K562 (cell line): ENCODE measurements at regions not wholly inside any gene's neighbourhood (a gene's known extent, or its start where the extent isn't known, plus 50 kb on each side); places are given as distances from the start of the nearest gene placed in this dataset.

Source experiments
- ATAC-seq: fragments of 200-7000 bp; cut with Tn5 transposase; 3 replicates; pipeline ENCODE4 v1.9.1; 2020; ENCODE audit warnings: moderate library complexity
- BruUV-seq: library from RNA; stranded (reverse); fragments of 400-500 nt; replicated peaks from 2 replicates; lab custom pipeline; 2021; lab: Mats Ljungman, UMichigan
- CTCF ChIA-PET: fragments of 300-600 bp; formaldehyde crosslinking; extraction: SDS; loops from one replicate; lab custom pipeline; 2021; ENCODE audit warnings: low intra/inter-chr PET ratio; lab: Yijun Ruan, JAX
- POLR2A ChIA-PET: fragments of 300-600, 350-650 bp; sonication (Branson Sonifier 250); formaldehyde crosslinking; extraction: SDS; loops from one replicate; lab custom pipeline; 2021; ENCODE audit warnings: antibody characterized with exemption, inconsistent platforms; lab: Yijun Ruan, JAX
- DNase-seq, 4 experiments: peaks; one replicate each; pipeline versions ENCODE4 v3.0.0 to v3.0.0-alpha.2; 2011 to 2018; ENCODE audit warnings: low spot score in 3 of 4, mixed read lengths in 3 of 4; ENCODE audit errors: extremely low read depth in 1 of 4
- FAIRE-seq: peaks from 2 replicates; lab custom pipeline; 2011; peaks lifted over from hg19 to GRCh38; lab: Jason Lieb, UNC
- H2AFZ ChIP-seq: 2 replicates; pipeline ENCODE4 v1.6.0; 2011; ENCODE audit warnings: low read depth, low read length, control low read depth, inconsistent platforms
- H3K27ac ChIP-seq: fragments of 200-600 bp; 3 replicates; pipeline ENCODE4 v1.8.0; 2011; ENCODE audit warnings: low read depth, mild to moderate bottlenecking, control low read depth, inconsistent platforms, low read length, moderate library complexity, mixed read lengths; ENCODE audit errors: extremely low read depth
- H3K27me3 ChIP-seq, 2 experiments: fragments of 300-600 bp in 1 of 2; 2 replicates in 1 of 2; 3 replicates in 1 of 2; pipeline versions ENCODE4 v1.6.0 to v1.8.0; 2011; ENCODE audit warnings: inconsistent platforms in 2 of 2, low read length in 2 of 2, mild to moderate bottlenecking in 1 of 2, mixed read lengths in 1 of 2, moderate library complexity in 1 of 2; ENCODE audit not compliant: control insufficient read depth in 2 of 2, insufficient read depth in 2 of 2
- H3K36me3 ChIP-seq: fragments of 300-600 bp; 3 replicates; pipeline ENCODE4 v1.8.0; 2011; ENCODE audit warnings: mild to moderate bottlenecking, low read length, inconsistent platforms; ENCODE audit not compliant: control insufficient read depth, insufficient read depth
- H3K4me1 ChIP-seq, 2 experiments: fragments of 200-600 bp in 1 of 2; replicated peaks in 1 of 2; 2 replicates in 1 of 2; 3 replicates in 1 of 2; pipeline versions ENCODE4 v1.5.1 to v1.8.0; 2011; ENCODE audit warnings: inconsistent platforms in 2 of 2, low read length in 2 of 2, mild to moderate bottlenecking in 1 of 2, mixed read lengths in 1 of 2, moderate library complexity in 1 of 2; ENCODE audit not compliant: control insufficient read depth in 2 of 2, insufficient read depth in 2 of 2
- H3K4me2 ChIP-seq: 2 replicates; pipeline ENCODE4 v1.6.1; 2011; ENCODE audit warnings: low read length, control low read depth, inconsistent platforms, mixed read lengths; ENCODE audit not compliant: insufficient read depth
- H3K4me3 ChIP-seq: fragments of 200-600 bp; sonication (generic), shearing (Covaris generic); 2 replicates; pipeline ENCODE4 v1.5.1; 2016; ENCODE audit warnings: control low read depth, inconsistent platforms
- H3K79me2 ChIP-seq: fragments of 200-600 bp; 3 replicates; pipeline ENCODE4 v1.8.0; 2011; ENCODE audit warnings: low read length, inconsistent platforms; ENCODE audit not compliant: control insufficient read depth, insufficient read depth
- H3K9ac ChIP-seq, 2 experiments: 2 replicates each; pipeline versions ENCODE4 v1.6.0 to v1.6.1; 2011; ENCODE audit warnings: low read depth in 2 of 2, low read length in 2 of 2, control low read depth in 1 of 2, inconsistent platforms in 1 of 2, mild to moderate bottlenecking in 1 of 2, mixed read lengths in 1 of 2; ENCODE audit not compliant: insufficient read depth in 1 of 2
- H3K9me1 ChIP-seq: one replicate; pipeline ENCODE4 v1.6.0; 2011; ENCODE audit warnings: inconsistent platforms, mild to moderate bottlenecking, low read length, moderate library complexity; ENCODE audit not compliant: control insufficient read depth, insufficient read depth
- H3K9me3 ChIP-seq: replicated peaks from 2 replicates; pipeline ENCODE4 v1.5.1; 2011; ENCODE audit warnings: low read depth, low read length, inconsistent platforms; ENCODE audit not compliant: control insufficient read depth, insufficient read depth
- H4K20me1 ChIP-seq: replicated peaks from 2 replicates; pipeline ENCODE4 v1.6.1; 2011; ENCODE audit warnings: low read length, inconsistent platforms, mixed read lengths; ENCODE audit not compliant: control insufficient read depth, insufficient read depth
- ELF4 ChIP-seq: fragments of 450-650 bp; formaldehyde crosslinking; IDR thresholded peaks from 2 replicates; pipeline ENCODE4 v1.4.0; 2022; ENCODE audit warnings: missing genetic modification characterization
- GATA2 ChIP-seq: sonication (generic); formaldehyde crosslinking; IDR thresholded peaks from 2 replicates; pipeline ENCODE4 v1.4.0; 2020; ENCODE audit warnings: mild to moderate bottlenecking, missing genetic modification reagents
- HNRNPK ChIP-seq: fragments of 200-400 bp; formaldehyde crosslinking; IDR thresholded peaks from one replicate; pipeline ENCODE4 v1.6.1; 2018; ENCODE audit warnings: mild to moderate bottlenecking, low read depth, low read length; ENCODE audit not compliant: poor library complexity, severe bottlenecking
- RAD21 ChIP-seq, 2 experiments: fragments of 250-450 bp in 1 of 2; fragments of 450-650 bp in 1 of 2; sonication (Bioruptor Pico) in 1 of 2; formaldehyde crosslinking in 1 of 2; IDR thresholded peaks in 1 of 2; conservative IDR thresholded peaks in 1 of 2; 2 replicates each; pipeline versions ENCODE4 v1.4.0 to v1.8.0; 2020 to 2022; ENCODE audit warnings: mild to moderate bottlenecking in 2 of 2, moderate library complexity in 1 of 2
- ZFP30 ChIP-seq: fragments of 250-450 bp; sonication (Bioruptor Pico); IDR thresholded peaks from 2 replicates; pipeline ENCODE4 v1.8.0; 2022; ENCODE audit warnings: moderate library complexity, mild to moderate bottlenecking, inconsistent platforms, borderline replicate concordance
- ZNF780A ChIP-seq: fragments of 250-450 bp; sonication (Bioruptor Pico); IDR thresholded peaks from 2 replicates; pipeline ENCODE4 v1.5.0; 2021; ENCODE audit warnings: mild to moderate bottlenecking
- WGBS: fragments of 100-300 bp; shearing (Covaris generic); methylation state at CpG from one replicate; pipeline ENCODE4 v1.1.6; 2016; ENCODE audit warnings: low coverage, mixed read lengths; ENCODE audit not compliant: insufficient coverage; ENCODE audit errors: missing lambda C conversion rate; 5-methylcytosine and 5-hydroxymethylcytosine counted together
- in situ Hi-C: fragments of 300-500 bp; cut with MboI; formaldehyde crosslinking; loops from 4 replicates; pipeline ENCODE4 v1.15.0; 2018; ENCODE audit warnings: inconsistent platforms, mixed read lengths
- intact Hi-C: fragments of 100-400 bp; cut with micrococcal nuclease; formaldehyde crosslinking; loops from 2 replicates; pipeline ENCODE4 v1.14.2; 2022
- TF ChIP-seq, protein P1 (sequence below), 3 experiments: IDR thresholded peaks in 2 of 3; conservative IDR thresholded peaks in 1 of 3; 2 replicates each; pipeline ENCODE4 v1.5.1; 2011 to 2012; ENCODE audit warnings: low read length in 3 of 3, mild to moderate bottlenecking in 3 of 3, control low read depth in 2 of 3, improper control_type of control experiment in 1 of 3, inconsistent platforms in 1 of 3, low read depth in 1 of 3, mixed read lengths in 1 of 3, moderate library complexity in 1 of 3; ENCODE audit not compliant: insufficient read depth in 2 of 3
- TF ChIP-seq, protein P2 (sequence below): fragments of 250-450 bp; sonication (Bioruptor Pico); IDR thresholded peaks from 2 replicates; pipeline ENCODE4 v1.5.0; 2022; ENCODE audit warnings: mild to moderate bottlenecking
- TF ChIP-seq, protein P3 (sequence below): fragments of 450-650 bp; IDR thresholded peaks from 2 replicates; pipeline ENCODE4 v1.6.1; 2016

DNA sequence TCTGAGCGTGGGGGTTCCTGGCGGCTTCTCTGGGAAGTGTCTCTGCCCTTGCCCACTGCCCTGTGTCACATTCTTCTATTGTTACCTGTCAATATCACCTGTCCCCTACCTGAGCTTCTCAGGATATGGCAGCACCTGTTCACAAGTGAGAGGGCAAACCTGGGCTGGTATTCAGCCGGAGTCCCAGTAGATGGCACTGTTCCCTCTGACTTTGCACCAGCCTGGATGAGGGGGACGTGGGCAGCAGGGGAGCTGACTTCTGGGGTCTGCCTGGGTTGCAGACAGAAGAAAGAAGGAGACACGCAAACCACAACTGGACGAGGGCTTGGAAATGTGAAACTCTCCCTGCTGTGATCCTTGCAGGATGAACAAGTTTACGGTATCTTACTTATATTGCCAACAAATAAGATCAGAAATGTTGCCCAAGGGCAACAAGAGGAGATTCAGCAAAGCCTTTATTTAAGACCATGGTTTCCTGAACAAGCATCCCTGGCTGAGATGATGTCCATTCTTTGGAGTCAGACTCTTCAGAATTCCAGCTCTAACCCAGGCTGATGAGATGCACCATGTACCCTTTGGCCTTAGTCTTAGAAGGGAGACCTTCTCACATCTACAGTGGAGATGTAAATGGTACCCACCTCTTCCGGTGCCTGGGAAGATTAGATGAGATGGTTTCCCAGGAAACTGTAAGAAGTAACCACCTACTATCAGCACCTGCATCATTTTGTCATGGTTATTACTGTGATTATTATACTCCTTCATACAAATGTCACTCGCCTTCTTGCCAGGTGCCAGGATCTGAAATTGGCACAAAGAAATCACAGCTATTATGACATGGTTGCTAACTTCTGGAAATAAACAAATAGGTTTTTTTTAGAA lies 400.0 kb upstream of the CDH4 start:
- H3K27ac ChIP-seq: no peak overlapping the region
- POLR2A ChIA-PET: no interaction called here
- no peaks in the 10 kb centered on the region for H3K9me1 ChIP-seq
- no peak overlapping the region for H2AFZ ChIP-seq
- H3K79me2 ChIP-seq: no peaks in the 10 kb centered on the region
- CTCF ChIA-PET: no interaction called here
- no peaks in the 10 kb centered on the region for H3K36me3 ChIP-seq
- no TSS peak for BruUV-seq
- H3K4me2 ChIP-seq: no peak overlapping the region
- intact Hi-C loops: no loop called here
- ATAC-seq (no peak), FAIRE-seq (no peak), DNase-seq (peak in 3 of 4 experiments; percentile 12 to 13 (median 13))
- no peak overlapping the region for H3K9ac ChIP-seq
- H3K9me3 ChIP-seq: no peaks in the 10 kb centered on the region
- no peaks in the 10 kb centered on the region for H3K4me1 ChIP-seq
- 2% methylated on average over 9 of the region's 9 CpGs for WGBS
- in situ Hi-C loops: no loop called here
- no peak overlapping the region for H3K4me3 ChIP-seq
- H4K20me1 ChIP-seq: no peaks in the 10 kb centered on the region
- no peaks in the 10 kb centered on the region for H3K27me3 ChIP-seq
- TF ChIP-seq ELF4 (CRISPR knock-in tag) (no peak), ZFP30 (CRISPR knock-in tag) (no peak), HNRNPK (no peak), GATA2 (CRISPR knock-in tag) (no peak), RAD21 (CRISPR knock-in tag; conservative IDR thresholded peaks at IDR 0.05 in 1 of 2, IDR thresholded peaks at IDR 0.05 in 1 of 2) (peak in 1 of 2 experiments; percentile 25; a peak in 1 of 4 replicates), ZNF780A (no peak)
- TF ChIP-seq, protein P1, sequence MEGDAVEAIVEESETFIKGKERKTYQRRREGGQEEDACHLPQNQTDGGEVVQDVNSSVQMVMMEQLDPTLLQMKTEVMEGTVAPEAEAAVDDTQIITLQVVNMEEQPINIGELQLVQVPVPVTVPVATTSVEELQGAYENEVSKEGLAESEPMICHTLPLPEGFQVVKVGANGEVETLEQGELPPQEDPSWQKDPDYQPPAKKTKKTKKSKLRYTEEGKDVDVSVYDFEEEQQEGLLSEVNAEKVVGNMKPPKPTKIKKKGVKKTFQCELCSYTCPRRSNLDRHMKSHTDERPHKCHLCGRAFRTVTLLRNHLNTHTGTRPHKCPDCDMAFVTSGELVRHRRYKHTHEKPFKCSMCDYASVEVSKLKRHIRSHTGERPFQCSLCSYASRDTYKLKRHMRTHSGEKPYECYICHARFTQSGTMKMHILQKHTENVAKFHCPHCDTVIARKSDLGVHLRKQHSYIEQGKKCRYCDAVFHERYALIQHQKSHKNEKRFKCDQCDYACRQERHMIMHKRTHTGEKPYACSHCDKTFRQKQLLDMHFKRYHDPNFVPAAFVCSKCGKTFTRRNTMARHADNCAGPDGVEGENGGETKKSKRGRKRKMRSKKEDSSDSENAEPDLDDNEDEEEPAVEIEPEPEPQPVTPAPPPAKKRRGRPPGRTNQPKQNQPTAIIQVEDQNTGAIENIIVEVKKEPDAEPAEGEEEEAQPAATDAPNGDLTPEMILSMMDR (IDR thresholded peaks at IDR 0.05 in 2 of 3, conservative IDR thresholded peaks at IDR 0.05 in 1 of 3; ENCODE audit: insufficient read depth in 2 of 3, low read depth in 1 of 3, low read length in 3 of 3): peak; percentile 41 to 55 (median 45)
- TF ChIP-seq, protein P2, sequence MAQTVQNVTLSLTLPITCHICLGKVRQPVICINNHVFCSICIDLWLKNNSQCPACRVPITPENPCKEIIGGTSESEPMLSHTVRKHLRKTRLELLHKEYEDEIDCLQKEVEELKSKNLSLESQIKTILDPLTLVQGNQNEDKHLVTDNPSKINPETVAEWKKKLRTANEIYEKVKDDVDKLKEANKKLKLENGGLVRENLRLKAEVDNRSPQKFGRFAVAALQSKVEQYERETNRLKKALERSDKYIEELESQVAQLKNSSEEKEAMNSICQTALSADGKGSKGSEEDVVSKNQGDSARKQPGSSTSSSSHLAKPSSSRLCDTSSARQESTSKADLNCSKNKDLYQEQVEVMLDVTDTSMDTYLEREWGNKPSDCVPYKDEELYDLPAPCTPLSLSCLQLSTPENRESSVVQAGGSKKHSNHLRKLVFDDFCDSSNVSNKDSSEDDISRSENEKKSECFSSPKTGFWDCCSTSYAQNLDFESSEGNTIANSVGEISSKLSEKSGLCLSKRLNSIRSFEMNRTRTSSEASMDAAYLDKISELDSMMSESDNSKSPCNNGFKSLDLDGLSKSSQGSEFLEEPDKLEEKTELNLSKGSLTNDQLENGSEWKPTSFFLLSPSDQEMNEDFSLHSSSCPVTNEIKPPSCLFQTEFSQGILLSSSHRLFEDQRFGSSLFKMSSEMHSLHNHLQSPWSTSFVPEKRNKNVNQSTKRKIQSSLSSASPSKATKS: no peak
- TF ChIP-seq, protein P3, sequence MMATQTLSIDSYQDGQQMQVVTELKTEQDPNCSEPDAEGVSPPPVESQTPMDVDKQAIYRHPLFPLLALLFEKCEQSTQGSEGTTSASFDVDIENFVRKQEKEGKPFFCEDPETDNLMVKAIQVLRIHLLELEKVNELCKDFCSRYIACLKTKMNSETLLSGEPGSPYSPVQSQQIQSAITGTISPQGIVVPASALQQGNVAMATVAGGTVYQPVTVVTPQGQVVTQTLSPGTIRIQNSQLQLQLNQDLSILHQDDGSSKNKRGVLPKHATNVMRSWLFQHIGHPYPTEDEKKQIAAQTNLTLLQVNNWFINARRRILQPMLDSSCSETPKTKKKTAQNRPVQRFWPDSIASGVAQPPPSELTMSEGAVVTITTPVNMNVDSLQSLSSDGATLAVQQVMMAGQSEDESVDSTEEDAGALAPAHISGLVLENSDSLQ: no peak
